Calu3 (cell line): ENCODE measurements at regions not wholly inside any gene's neighbourhood (a gene's known extent, or its start where the extent isn't known, plus 50 kb on each side); places are given as distances from the start of the nearest gene placed in this dataset.

Experiments
- BruUV-seq: library from RNA; stranded (reverse); fragments of 400-500 nt; replicated peaks from 2 replicates; lab custom pipeline; 2021; lab: Mats Ljungman, UMichigan
- CTCF ChIA-PET: fragments of 300-600 bp; sonication (Branson Sonifier 250); formaldehyde crosslinking; loops from one replicate; lab custom pipeline; 2022; ENCODE audit warnings: antibody characterized with exemption; lab: Charles Lee
- DNase-seq: peaks from one replicate; pipeline ENCODE4 v3.0.0; 2022
- H3K27ac Mint-ChIP-seq: one replicate; pipeline ENCODE4 v1.8.0; 2022; ENCODE audit warnings: mixed read lengths; ENCODE audit not compliant: unreplicated experiment
- H3K27me3 Mint-ChIP-seq: one replicate; pipeline ENCODE4 v1.8.0; 2022; ENCODE audit warnings: mixed read lengths; ENCODE audit not compliant: unreplicated experiment
- H3K36me3 Mint-ChIP-seq: one replicate; pipeline ENCODE4 v1.8.0; 2022; ENCODE audit warnings: mild to moderate bottlenecking, moderate library complexity, mixed read lengths; ENCODE audit not compliant: insufficient read depth, unreplicated experiment
- H3K4me1 Mint-ChIP-seq: one replicate; pipeline ENCODE4 v1.8.0; 2022; ENCODE audit warnings: mild to moderate bottlenecking, low read depth, mixed read lengths; ENCODE audit not compliant: unreplicated experiment
- H3K4me3 Mint-ChIP-seq: one replicate; pipeline ENCODE4 v1.8.0; 2022; ENCODE audit warnings: mild to moderate bottlenecking, low read depth, moderate library complexity, mixed read lengths; ENCODE audit not compliant: unreplicated experiment
- H3K9me3 Mint-ChIP-seq: one replicate; pipeline ENCODE4 v1.8.0; 2022; ENCODE audit warnings: low read depth, mixed read lengths; ENCODE audit not compliant: unreplicated experiment
- intact Hi-C: fragments of 100-400 bp; cut with micrococcal nuclease; formaldehyde crosslinking; loops from one replicate; pipeline ENCODE4 v1.10.0; 2022; ENCODE audit not compliant: unreplicated experiment
- TF ChIP-seq, protein P1 (sequence below): fragments of 200-600 bp; IDR thresholded peaks from one replicate; pipeline ENCODE4 v1.8.0; 2022; ENCODE audit warnings: antibody characterized with exemption; ENCODE audit not compliant: unreplicated experiment

DNA sequence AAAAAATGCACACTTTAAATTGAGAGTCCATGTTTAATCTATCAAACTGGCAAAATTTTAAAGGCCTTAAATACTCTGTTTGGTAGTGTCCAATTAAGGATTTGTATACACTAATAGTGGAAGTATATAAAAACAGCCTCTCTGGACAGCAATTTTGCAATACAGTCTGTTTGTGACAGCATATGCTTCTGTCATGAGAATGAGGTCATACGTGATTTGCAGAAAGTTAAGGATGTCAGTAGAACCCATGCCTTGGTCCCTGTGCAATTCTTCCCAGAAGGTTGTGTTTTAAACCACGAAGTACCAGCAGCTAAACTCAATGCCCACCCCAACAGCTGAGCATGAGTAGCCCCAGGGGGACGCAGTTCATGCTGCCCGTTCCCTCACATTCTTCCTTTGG is 78.4 kb downstream of the AIPL1 start:
- H3K4me1 Mint-ChIP-seq, result no peaks in the 10 kb centered on the region
- DNase-seq, result no peak
- H3K4me3 Mint-ChIP-seq, result no peak overlapping the region
- CTCF ChIA-PET, result no interaction called here
- TF ChIP-seq, protein P1, sequence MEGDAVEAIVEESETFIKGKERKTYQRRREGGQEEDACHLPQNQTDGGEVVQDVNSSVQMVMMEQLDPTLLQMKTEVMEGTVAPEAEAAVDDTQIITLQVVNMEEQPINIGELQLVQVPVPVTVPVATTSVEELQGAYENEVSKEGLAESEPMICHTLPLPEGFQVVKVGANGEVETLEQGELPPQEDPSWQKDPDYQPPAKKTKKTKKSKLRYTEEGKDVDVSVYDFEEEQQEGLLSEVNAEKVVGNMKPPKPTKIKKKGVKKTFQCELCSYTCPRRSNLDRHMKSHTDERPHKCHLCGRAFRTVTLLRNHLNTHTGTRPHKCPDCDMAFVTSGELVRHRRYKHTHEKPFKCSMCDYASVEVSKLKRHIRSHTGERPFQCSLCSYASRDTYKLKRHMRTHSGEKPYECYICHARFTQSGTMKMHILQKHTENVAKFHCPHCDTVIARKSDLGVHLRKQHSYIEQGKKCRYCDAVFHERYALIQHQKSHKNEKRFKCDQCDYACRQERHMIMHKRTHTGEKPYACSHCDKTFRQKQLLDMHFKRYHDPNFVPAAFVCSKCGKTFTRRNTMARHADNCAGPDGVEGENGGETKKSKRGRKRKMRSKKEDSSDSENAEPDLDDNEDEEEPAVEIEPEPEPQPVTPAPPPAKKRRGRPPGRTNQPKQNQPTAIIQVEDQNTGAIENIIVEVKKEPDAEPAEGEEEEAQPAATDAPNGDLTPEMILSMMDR, result no peak
- H3K36me3 Mint-ChIP-seq, result no peaks in the 10 kb centered on the region
- no peak overlapping the region for H3K27ac Mint-ChIP-seq
- BruUV-seq, result no TSS peak
- intact Hi-C loops, result no loop called here
- H3K9me3 Mint-ChIP-seq, result no peaks in the 10 kb centered on the region
- H3K27me3 Mint-ChIP-seq, result peaks cover 54% of the 10 kb centered on the region

DNA sequence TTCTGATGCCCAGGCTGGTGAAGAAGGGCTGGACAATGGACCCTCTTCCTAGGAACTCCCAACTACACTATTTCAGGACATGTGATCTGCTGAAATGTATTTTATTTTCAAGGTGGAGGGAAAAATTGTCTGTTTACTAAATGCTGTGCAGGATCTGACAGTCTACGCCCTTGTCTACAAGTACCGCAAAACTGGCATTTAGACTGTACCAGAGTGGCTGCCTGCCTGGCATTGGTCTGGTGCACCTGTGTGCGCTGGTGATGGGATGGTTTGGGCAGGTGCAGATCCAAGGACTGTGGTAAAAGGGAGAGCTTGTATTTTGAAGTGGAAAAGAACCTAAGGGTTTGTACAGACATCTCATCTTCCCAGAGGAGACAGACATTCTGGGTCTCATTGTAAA is 79.7 kb downstream of the AIPL1 start:
- Mint-ChIP-seq H3K27ac (no peak overlapping the region), H3K4me1 (no peaks in the 10 kb centered on the region), H3K9me3 (no peaks in the 10 kb centered on the region), H3K4me3 (no peak overlapping the region), H3K27me3 (peaks cover 52% of the 10 kb centered on the region), H3K36me3 (no peaks in the 10 kb centered on the region)
- BruUV-seq, result no TSS peak
- intact Hi-C loops, result no loop called here
- CTCF ChIA-PET, result no interaction called here
- TF ChIP-seq, protein P1, result no peak
- DNase-seq, result no peak

DNA sequence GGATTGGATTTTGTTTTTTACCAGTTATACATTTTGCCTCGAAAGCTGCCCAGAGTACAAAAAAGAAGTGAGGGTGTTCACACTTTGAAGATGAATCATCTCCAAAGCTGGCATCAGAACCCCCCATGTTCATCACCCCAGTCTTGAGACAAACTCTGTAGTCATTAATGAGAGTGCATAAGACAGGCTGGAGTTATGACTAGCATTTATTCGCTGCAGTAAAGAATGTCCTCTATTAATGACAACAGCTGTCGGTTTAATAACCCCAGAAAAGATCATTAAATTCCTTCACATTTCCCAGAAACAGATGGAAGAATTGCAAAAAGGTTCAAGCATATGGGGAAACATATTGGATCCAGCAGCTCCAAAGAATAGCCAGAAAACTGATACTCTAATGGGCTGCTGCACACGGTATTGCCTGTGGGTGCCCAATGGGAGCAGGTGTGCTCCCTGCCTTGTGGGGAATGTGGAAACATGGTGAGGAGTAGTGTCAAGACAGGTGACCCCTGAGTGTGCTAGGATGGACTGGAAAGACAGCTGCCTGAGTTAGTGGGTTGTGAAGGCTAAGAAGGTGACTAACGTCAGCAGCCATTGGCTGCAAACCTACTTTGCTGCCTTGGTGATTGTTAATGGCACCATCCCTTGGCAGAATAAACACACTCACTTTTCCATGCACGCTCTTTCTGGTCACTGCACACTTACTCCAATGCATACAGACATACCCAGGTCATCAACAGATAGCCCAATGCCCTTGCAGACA is 81.9 kb downstream of the AIPL1 start:
- Mint-ChIP-seq H3K27me3 (peaks cover 49% of the 10 kb centered on the region), H3K27ac (no peak overlapping the region), H3K36me3 (no peaks in the 10 kb centered on the region), H3K4me1 (no peaks in the 10 kb centered on the region), H3K4me3 (no peak overlapping the region), H3K9me3 (no peaks in the 10 kb centered on the region)
- CTCF ChIA-PET, result no interaction called here
- intact Hi-C loops, result no loop called here
- DNase-seq, result no peak
- no TSS peak for BruUV-seq
- TF ChIP-seq, protein P1, result no peak

DNA sequence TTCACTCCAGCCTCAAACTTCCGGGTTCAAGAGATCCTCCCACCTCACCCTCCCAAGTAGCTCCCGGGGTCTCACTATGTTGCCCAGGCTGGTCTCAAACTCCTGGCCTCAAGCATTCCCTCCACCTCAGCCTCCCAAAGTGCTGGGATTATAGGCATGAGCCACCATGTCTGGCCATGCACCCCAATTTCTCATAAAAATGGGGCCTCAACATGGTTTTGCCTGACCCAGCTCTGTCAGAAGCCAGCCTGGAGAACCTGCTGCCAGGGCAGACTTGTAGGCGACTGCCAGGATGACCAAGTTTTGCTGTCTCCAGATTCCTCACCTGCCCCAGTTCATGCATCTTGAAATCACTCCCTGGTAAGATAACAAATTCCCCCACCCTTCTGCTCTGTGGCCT is 82.9 kb downstream of the AIPL1 start:
- no TSS peak for BruUV-seq
- no peaks in the 10 kb centered on the region for H3K4me1 Mint-ChIP-seq
- intact Hi-C loops, result no loop called here
- no peaks in the 10 kb centered on the region for H3K9me3 Mint-ChIP-seq
- H3K27me3 Mint-ChIP-seq, result peaks cover 59% of the 10 kb centered on the region
- TF ChIP-seq, protein P1, result no peak
- H3K27ac Mint-ChIP-seq, result no peak overlapping the region
- H3K4me3 Mint-ChIP-seq, result no peak overlapping the region
- H3K36me3 Mint-ChIP-seq, result no peaks in the 10 kb centered on the region
- no peak for DNase-seq
- CTCF ChIA-PET, result no interaction called here
